OCI-M2 (cell line): ENCODE measurements at regions not wholly inside any gene's neighbourhood (a gene's known extent, or its start where the extent isn't known, plus 50 kb on each side); places are given as distances from the start of the nearest gene placed in this dataset.
"Not testable (repeated sequence)": the region's sequence is repeated elsewhere in the genome, so short reads cannot be mapped to it uniquely, and the experiment has no call there.

Experiments used
- DNase-seq: peaks from one replicate; lab custom pipeline; 2025; ENCODE audit not compliant: unreplicated experiment; lab: John Stamatoyannopoulos, UW

- not testable (repeated sequence) for DNase-seq
These were observed 1075.3 kb downstream of the SI start for GRCh38 chr3:164003016-164003415.

- no peak for DNase-seq
These were observed 1094.4 kb downstream of the SI start for GRCh38 chr3:163983940-163984339.

GRCh38 chr3:163971861-163972260 is 1106.4 kb downstream of the SI start:
- no peak for DNase-seq

GRCh38 chr3:163957072-163957471 is 1121.2 kb downstream of the SI start:
- DNase-seq: no peak

- no peak for DNase-seq
These were observed 1124.8 kb downstream of the SI start for GRCh38 chr3:163953526-163953925.

- DNase-seq: no peak
These were observed 1125.8 kb downstream of the SI start for GRCh38 chr3:163952499-163952898.

- DNase-seq: no peak
These were observed 1126.8 kb downstream of the SI start for GRCh38 chr3:163951397-163951987.

GRCh38 chr3:163946785-163947184 is 1131.5 kb downstream of the SI start:
- DNase-seq: no peak

GRCh38 chr3:163943664-163944063 is 1134.6 kb downstream of the SI start:
- DNase-seq: no peak

GRCh38 chr3:163939926-163940325 is 1138.4 kb downstream of the SI start:
- DNase-seq: no peak

GRCh38 chr3:163936543-163936942 is 1141.8 kb downstream of the SI start:
- DNase-seq: no peak

- DNase-seq: no peak
These were observed 1142.9 kb downstream of the SI start for GRCh38 chr3:163935411-163935810.

GRCh38 chr3:163929069-163929652 is 1149.1 kb downstream of the SI start:
- no peak for DNase-seq

GRCh38 chr3:163927521-163927920 is 1150.8 kb downstream of the SI start:
- DNase-seq: no peak

GRCh38 chr3:163924600-163924999 is 1153.7 kb downstream of the SI start:
- DNase-seq: no peak

GRCh38 chr3:163919154-163919553 is 1159.1 kb downstream of the SI start:
- no peak for DNase-seq

GRCh38 chr3:163916596-163917560 is 1161.4 kb downstream of the SI start:
- no peak for DNase-seq

- no peak for DNase-seq
These were observed 1163.0 kb downstream of the SI start for GRCh38 chr3:163915280-163915679.

- DNase-seq: no peak
These were observed 1163.7 kb downstream of the SI start for GRCh38 chr3:163914567-163914966.

GRCh38 chr3:163891771-163892170 is 1186.5 kb downstream of the SI start:
- no peak for DNase-seq

GRCh38 chr3:163890661-163891060 is 1187.6 kb downstream of the SI start:
- no peak for DNase-seq

GRCh38 chr3:163879172-163879571 is 1199.1 kb downstream of the SI start:
- no peak for DNase-seq
